ENCODE measurements at regions not wholly inside any gene's neighbourhood (a gene's known extent, or its start where the extent isn't known, plus 50 kb on each side); places are given as distances from the start of the nearest gene placed in this dataset.

- TF ChIP-seq ZNF70 (CRISPR knock-in tag; IDR thresholded peaks at IDR 0.05) (no peak), RARB (CRISPR knock-in tag; IDR thresholded peaks at IDR 0.05) (no peak), OSR1 (CRISPR knock-in tag; IDR thresholded peaks at IDR 0.05) (no peak), CSDC2 (CRISPR knock-in tag; IDR thresholded peaks at IDR 0.05) (no peak), TOX (CRISPR knock-in tag; IDR thresholded peaks at IDR 0.05; ENCODE audit: borderline replicate concordance) (no peak), PPARA (CRISPR knock-in tag; IDR thresholded peaks at IDR 0.05; ENCODE audit: borderline replicate concordance) (no peak), ZFP3 (CRISPR knock-in tag; IDR thresholded peaks at IDR 0.05) (no peak), PATZ1 (CRISPR knock-in tag; IDR thresholded peaks at IDR 0.05; ENCODE audit: borderline replicate concordance) (no peak), BACH2 (CRISPR knock-in tag; IDR thresholded peaks at IDR 0.05; ENCODE audit: borderline replicate concordance) (no peak), ZNF8 (CRISPR knock-in tag; IDR thresholded peaks at IDR 0.05) (no peak), ZFP30 (CRISPR knock-in tag; IDR thresholded peaks at IDR 0.05) (no peak)
- TF ChIP-seq, protein P1, sequence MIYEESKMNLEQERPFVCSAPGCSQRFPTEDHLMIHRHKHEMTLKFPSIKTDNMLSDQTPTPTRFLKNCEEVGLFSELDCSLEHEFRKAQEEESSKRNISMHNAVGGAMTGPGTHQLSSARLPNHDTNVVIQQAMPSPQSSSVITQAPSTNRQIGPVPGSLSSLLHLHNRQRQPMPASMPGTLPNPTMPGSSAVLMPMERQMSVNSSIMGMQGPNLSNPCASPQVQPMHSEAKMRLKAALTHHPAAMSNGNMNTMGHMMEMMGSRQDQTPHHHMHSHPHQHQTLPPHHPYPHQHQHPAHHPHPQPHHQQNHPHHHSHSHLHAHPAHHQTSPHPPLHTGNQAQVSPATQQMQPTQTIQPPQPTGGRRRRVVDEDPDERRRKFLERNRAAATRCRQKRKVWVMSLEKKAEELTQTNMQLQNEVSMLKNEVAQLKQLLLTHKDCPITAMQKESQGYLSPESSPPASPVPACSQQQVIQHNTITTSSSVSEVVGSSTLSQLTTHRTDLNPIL (CRISPR knock-in tag; IDR thresholded peaks at IDR 0.05; ENCODE audit: low read depth): no peak
Measured at GRCh38 chr5:89946508-89946907, 463.0 kb downstream of the CETN3 start.
